Muscle layer of duodenum (tissue), 2 donors: ENCODE measurements at regions not wholly inside any gene's neighbourhood (a gene's known extent, or its start where the extent isn't known, plus 50 kb on each side); places are given as distances from the start of the nearest gene placed in this dataset.

Experiments used
- H3K27ac ChIP-seq: one replicate; pipeline ENCODE4 v1.7.0; 2013; ENCODE audit warnings: mild to moderate bottlenecking, low read length
- H3K27me3 ChIP-seq: one replicate; pipeline ENCODE4 v1.7.0; 2013; ENCODE audit warnings: low read depth, mild to moderate bottlenecking, control low read depth, low read length
- H3K36me3 ChIP-seq, 2 donors: one replicate each; pipeline ENCODE4 v1.7.0; 2013; ENCODE audit warnings: low read length in 2 of 2, control low read depth in 1 of 2, mild to moderate bottlenecking in 1 of 2; ENCODE audit not compliant: insufficient read depth in 2 of 2, control insufficient read depth in 1 of 2
- H3K4me1 ChIP-seq, 2 donors: one replicate each; pipeline ENCODE4 v1.7.0; 2013; ENCODE audit warnings: low read length in 2 of 2, mild to moderate bottlenecking in 2 of 2, control low read depth in 1 of 2, moderate library complexity in 1 of 2; ENCODE audit not compliant: insufficient read depth in 2 of 2, control insufficient read depth in 1 of 2
- H3K4me3 ChIP-seq, 2 donors: one replicate each; pipeline ENCODE4 v1.7.0; 2013; ENCODE audit warnings: low read length in 2 of 2, low read depth in 1 of 2, mild to moderate bottlenecking in 1 of 2
- H3K9me3 ChIP-seq, 2 donors: one replicate each; pipeline ENCODE4 v1.7.0; 2013; ENCODE audit warnings: low read length in 2 of 2, control low read depth in 1 of 2, mild to moderate bottlenecking in 1 of 2; ENCODE audit not compliant: control insufficient read depth in 1 of 2
- donor health status: healthy.

GRCh38 chr12:92010853-92011701 lies 134.6 kb downstream of the BTG1 start:
- Histone ChIP-seq H3K27me3 (no peaks in the 10 kb centered on the region), H3K27ac (no peak overlapping the region), H3K36me3 (no peaks in the 10 kb centered on the region), H3K4me1 (no peaks in the 10 kb centered on the region), H3K4me3 (no peak overlapping the region), H3K9me3 (no peaks in the 10 kb centered on the region)

- Histone ChIP-seq H3K4me1 (no peaks in the 10 kb centered on the region), H3K9me3 (no peaks in the 10 kb centered on the region), H3K27me3 (no peaks in the 10 kb centered on the region), H3K4me3 (no peak overlapping the region), H3K36me3 (no peaks in the 10 kb centered on the region), H3K27ac (no peak overlapping the region)
Measured at GRCh38 chr12:92010368-92010767, 135.3 kb downstream of the BTG1 start.

GRCh38 chr12:92008345-92008744 lies 137.3 kb downstream of the BTG1 start:
- Histone ChIP-seq H3K27me3 (no peaks in the 10 kb centered on the region), H3K9me3 (no peaks in the 10 kb centered on the region), H3K4me3 (no peak overlapping the region), H3K36me3 (no peaks in the 10 kb centered on the region), H3K27ac (no peak overlapping the region), H3K4me1 (no peaks in the 10 kb centered on the region)

- Histone ChIP-seq H3K4me1 (no peaks in the 10 kb centered on the region), H3K27ac (no peak overlapping the region), H3K36me3 (no peaks in the 10 kb centered on the region), H3K4me3 (no peak overlapping the region), H3K9me3 (no peaks in the 10 kb centered on the region), H3K27me3 (no peaks in the 10 kb centered on the region)
Measured at GRCh38 chr12:92007787-92008186, 137.9 kb downstream of the BTG1 start.

- no peaks in the 10 kb centered on the region for H3K36me3 ChIP-seq
- no peaks in the 10 kb centered on the region for H3K9me3 ChIP-seq
- H3K4me1 ChIP-seq: no peaks in the 10 kb centered on the region
- no peak overlapping the region for H3K27ac ChIP-seq
- H3K4me3 ChIP-seq: no peak overlapping the region
- no peaks in the 10 kb centered on the region for H3K27me3 ChIP-seq
Measured at GRCh38 chr12:92003701-92004100, 141.9 kb downstream of the BTG1 start.

- Histone ChIP-seq H3K4me3 (no peak overlapping the region), H3K27me3 (no peaks in the 10 kb centered on the region), H3K36me3 (no peaks in the 10 kb centered on the region), H3K9me3 (no peaks in the 10 kb centered on the region), H3K27ac (no peak overlapping the region), H3K4me1 (no peaks in the 10 kb centered on the region)
Measured at GRCh38 chr12:92002673-92003382, 142.8 kb downstream of the BTG1 start.

GRCh38 chr12:92002195-92002649 lies 143.4 kb downstream of the BTG1 start:
- Histone ChIP-seq H3K4me3 (no peak overlapping the region), H3K27ac (no peak overlapping the region), H3K27me3 (no peaks in the 10 kb centered on the region), H3K9me3 (no peaks in the 10 kb centered on the region), H3K4me1 (no peaks in the 10 kb centered on the region), H3K36me3 (no peaks in the 10 kb centered on the region)

- Histone ChIP-seq H3K36me3 (no peaks in the 10 kb centered on the region), H3K4me3 (no peak overlapping the region), H3K4me1 (no peaks in the 10 kb centered on the region), H3K27ac (no peak overlapping the region), H3K27me3 (no peaks in the 10 kb centered on the region), H3K9me3 (no peaks in the 10 kb centered on the region)
Measured at GRCh38 chr12:92000597-92000996, 145.0 kb downstream of the BTG1 start.

GRCh38 chr12:91999823-92000222 lies 145.8 kb downstream of the BTG1 start:
- H3K4me1 ChIP-seq: no peaks in the 10 kb centered on the region
- no peak overlapping the region for H3K4me3 ChIP-seq
- H3K27ac ChIP-seq: no peak overlapping the region
- H3K36me3 ChIP-seq: no peaks in the 10 kb centered on the region
- no peaks in the 10 kb centered on the region for H3K9me3 ChIP-seq
- H3K27me3 ChIP-seq: no peaks in the 10 kb centered on the region

- no peaks in the 10 kb centered on the region for H3K27me3 ChIP-seq
- no peaks in the 10 kb centered on the region for H3K4me1 ChIP-seq
- no peaks in the 10 kb centered on the region for H3K9me3 ChIP-seq
- H3K4me3 ChIP-seq: no peak overlapping the region
- no peak overlapping the region for H3K27ac ChIP-seq
- no peaks in the 10 kb centered on the region for H3K36me3 ChIP-seq
Measured at GRCh38 chr12:91998316-91998715, 147.3 kb downstream of the BTG1 start.

- Histone ChIP-seq H3K4me1 (no peaks in the 10 kb centered on the region), H3K36me3 (no peaks in the 10 kb centered on the region), H3K27ac (no peak overlapping the region), H3K27me3 (no peaks in the 10 kb centered on the region), H3K4me3 (no peak overlapping the region), H3K9me3 (no peaks in the 10 kb centered on the region)
Measured at GRCh38 chr12:91994208-91994797, 151.3 kb downstream of the BTG1 start.
